Activated CD4-positive, alpha-beta T cell treated with anti-CD3 and anti-CD28 coated beads, Interleukin-2, amount 10 ng/mL, durations not matched to agents 7 days and 5 days (primary cell): ENCODE measurements at regions not wholly inside any gene's neighbourhood (a gene's known extent, or its start where the extent isn't known, plus 50 kb on each side); places are given as distances from the start of the nearest gene placed in this dataset.

Experiments
- CTCF ChIA-PET: fragments of 350-600 bp; sonication (Branson Sonifier 250); formaldehyde crosslinking; loops from one replicate; lab custom pipeline; 2021; ENCODE audit warnings: antibody characterized with exemption; lab: Charles Lee
- POLR2A ChIA-PET: fragments of 350-600 bp; sonication (Branson Sonifier 250); formaldehyde crosslinking; loops from one replicate; lab custom pipeline; 2021; ENCODE audit warnings: antibody characterized with exemption; lab: Charles Lee
- DNase-seq: peaks from one replicate; pipeline ENCODE4 v3.0.0-alpha.2; 2020
- H3K27ac Mint-ChIP-seq: one replicate; pipeline ENCODE4 v1.8.0; 2021; ENCODE audit warnings: mild to moderate bottlenecking, moderate library complexity, mixed read lengths
- H3K27me3 Mint-ChIP-seq: one replicate; pipeline ENCODE4 v1.8.0; 2021; ENCODE audit warnings: mixed read lengths
- H3K36me3 Mint-ChIP-seq: one replicate; pipeline ENCODE4 v1.8.0; 2021; ENCODE audit warnings: low read depth, mixed read lengths
- H3K4me1 Mint-ChIP-seq: one replicate; pipeline ENCODE4 v1.8.0; 2021; ENCODE audit warnings: mixed read lengths
- H3K4me3 Mint-ChIP-seq: one replicate; pipeline ENCODE4 v1.8.0; 2021; ENCODE audit warnings: mild to moderate bottlenecking, moderate library complexity, mixed read lengths
- H3K9me3 Mint-ChIP-seq: one replicate; pipeline ENCODE4 v1.8.0; 2021; ENCODE audit warnings: mixed read lengths

GRCh38 chr1:238226810-238227209 is 336.1 kb upstream of the ZP4 start:
- H3K4me3 Mint-ChIP-seq: no peak overlapping the region
- no peak overlapping the region for H3K27ac Mint-ChIP-seq
- H3K27me3 Mint-ChIP-seq: no peaks in the 10 kb centered on the region
- no peaks in the 10 kb centered on the region for H3K36me3 Mint-ChIP-seq
- H3K9me3 Mint-ChIP-seq: no peaks in the 10 kb centered on the region
- POLR2A ChIA-PET: no interaction called here
- no peak for DNase-seq
- CTCF ChIA-PET: interaction anchor here (0.7 kb wide), 1 partner anchor 37 kb away, joined by 3 read pairs; no protein-coding TSS in a partner anchor
- no peaks in the 10 kb centered on the region for H3K4me1 Mint-ChIP-seq

GRCh38 chr1:238223076-238223640 is 332.4 kb upstream of the ZP4 start:
- ChIA-PET POLR2A (no interaction called here), CTCF (no interaction called here)
- H3K27me3 Mint-ChIP-seq: no peaks in the 10 kb centered on the region
- DNase-seq: no peak
- no peak overlapping the region for H3K27ac Mint-ChIP-seq
- no peaks in the 10 kb centered on the region for H3K4me1 Mint-ChIP-seq
- no peaks in the 10 kb centered on the region for H3K9me3 Mint-ChIP-seq
- no peaks in the 10 kb centered on the region for H3K36me3 Mint-ChIP-seq
- H3K4me3 Mint-ChIP-seq: no peak overlapping the region

GRCh38 chr1:238221738-238222137 is 331.0 kb upstream of the ZP4 start:
- POLR2A ChIA-PET: no interaction called here
- no peaks in the 10 kb centered on the region for H3K27me3 Mint-ChIP-seq
- no peaks in the 10 kb centered on the region for H3K4me1 Mint-ChIP-seq
- no peak for DNase-seq
- H3K36me3 Mint-ChIP-seq: no peaks in the 10 kb centered on the region
- H3K27ac Mint-ChIP-seq: no peak overlapping the region
- no peak overlapping the region for H3K4me3 Mint-ChIP-seq
- CTCF ChIA-PET: no interaction called here
- H3K9me3 Mint-ChIP-seq: no peaks in the 10 kb centered on the region

- peaks cover 8% of the 10 kb centered on the region for H3K9me3 Mint-ChIP-seq
- H3K27me3 Mint-ChIP-seq: no peaks in the 10 kb centered on the region
- POLR2A ChIA-PET: no interaction called here
- no peak overlapping the region for H3K27ac Mint-ChIP-seq
- CTCF ChIA-PET: no interaction called here
- no peaks in the 10 kb centered on the region for H3K4me1 Mint-ChIP-seq
- no peak for DNase-seq
- no peaks in the 10 kb centered on the region for H3K36me3 Mint-ChIP-seq
- no peak overlapping the region for H3K4me3 Mint-ChIP-seq
Observed at GRCh38 chr1:238214449-238214848, 323.7 kb upstream of the ZP4 start.

DNA sequence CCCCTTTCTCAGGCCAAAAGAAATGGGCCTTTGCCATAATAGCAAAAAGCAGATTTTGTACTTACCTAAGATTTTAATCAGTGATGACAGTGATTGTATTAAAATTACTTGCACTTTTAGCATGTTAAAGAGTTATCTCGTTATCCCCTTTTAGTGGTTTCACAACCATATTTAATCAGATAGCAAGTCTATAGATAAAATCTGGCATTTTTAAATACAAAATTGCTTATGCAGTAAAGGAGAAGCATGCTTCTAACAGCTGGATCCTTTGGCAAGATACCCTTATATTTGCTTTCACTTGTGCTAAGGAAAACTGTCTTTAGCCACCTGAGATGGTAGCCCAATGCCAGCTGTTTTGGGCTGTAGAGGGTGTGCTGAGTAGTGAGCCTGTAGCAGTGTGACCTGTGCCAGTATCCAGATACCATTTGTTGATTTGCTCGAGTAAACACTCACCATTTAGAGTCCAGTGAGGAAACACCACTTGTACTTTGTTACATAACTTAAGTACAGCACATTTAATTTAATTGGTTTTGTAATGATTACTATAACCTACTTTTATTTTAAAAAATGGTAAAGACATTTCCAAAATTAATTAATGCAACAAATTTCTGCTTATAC is 314.4 kb upstream of the ZP4 start:
- H3K4me3 Mint-ChIP-seq: no peak overlapping the region
- no peaks in the 10 kb centered on the region for H3K4me1 Mint-ChIP-seq
- POLR2A ChIA-PET: no interaction called here
- no peaks in the 10 kb centered on the region for H3K36me3 Mint-ChIP-seq
- no peaks in the 10 kb centered on the region for H3K27me3 Mint-ChIP-seq
- peaks cover 4% of the 10 kb centered on the region for H3K9me3 Mint-ChIP-seq
- no peak overlapping the region for H3K27ac Mint-ChIP-seq
- no peak for DNase-seq
- CTCF ChIA-PET: no interaction called here

DNA sequence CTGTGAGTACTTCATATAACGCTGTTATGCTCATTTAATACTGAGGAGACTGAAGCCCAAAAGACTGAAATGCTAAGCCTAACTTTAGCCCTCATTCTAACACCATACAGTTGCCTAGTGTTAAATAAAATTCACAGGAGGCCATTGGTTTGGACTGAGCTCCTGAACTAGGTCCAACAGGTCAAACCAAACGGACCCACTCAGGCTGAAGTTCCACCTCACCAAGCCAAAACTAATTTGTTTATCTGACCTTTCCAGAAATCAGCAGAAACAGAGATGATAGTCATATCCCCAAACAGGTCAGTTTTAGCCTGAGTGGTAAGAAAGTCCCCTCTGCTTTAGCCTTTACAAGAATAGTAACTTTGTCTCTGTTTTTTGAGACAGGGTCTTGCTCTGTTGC is 311.3 kb upstream of the ZP4 start:
- Mint-ChIP-seq H3K27ac (no peak overlapping the region), H3K4me3 (no peak overlapping the region), H3K27me3 (no peaks in the 10 kb centered on the region), H3K4me1 (no peaks in the 10 kb centered on the region), H3K9me3 (peaks cover 1% of the 10 kb centered on the region), H3K36me3 (no peaks in the 10 kb centered on the region)
- CTCF ChIA-PET: no interaction called here
- no peak for DNase-seq
- POLR2A ChIA-PET: no interaction called here

DNA sequence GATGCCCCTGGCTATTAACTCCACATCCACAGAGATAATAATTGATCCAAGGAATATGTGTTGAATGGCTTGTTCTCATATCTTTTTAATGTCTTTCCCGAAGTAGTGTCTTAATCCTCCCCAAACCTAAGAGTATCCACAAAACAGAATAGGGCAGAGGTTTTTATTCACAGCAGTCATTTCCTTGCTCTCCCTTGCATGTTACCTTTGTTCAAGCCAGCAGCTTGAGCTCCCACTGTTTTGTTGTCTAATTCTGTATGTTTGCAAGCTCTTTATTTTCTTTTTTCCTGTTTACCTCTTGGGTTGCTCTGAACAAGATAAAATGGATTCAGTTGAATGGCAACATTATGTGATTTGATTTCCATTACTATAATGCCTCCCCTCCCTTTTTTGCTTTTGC is 308.6 kb upstream of the ZP4 start:
- Mint-ChIP-seq H3K27me3 (no peaks in the 10 kb centered on the region), H3K36me3 (no peaks in the 10 kb centered on the region), H3K4me3 (no peak overlapping the region), H3K4me1 (no peaks in the 10 kb centered on the region), H3K27ac (no peak overlapping the region), H3K9me3 (peaks cover 1% of the 10 kb centered on the region)
- CTCF ChIA-PET: no interaction called here
- POLR2A ChIA-PET: no interaction called here
- DNase-seq: no peak

- Mint-ChIP-seq H3K27me3 (no peaks in the 10 kb centered on the region), H3K27ac (no peak overlapping the region), H3K9me3 (peaks cover 1% of the 10 kb centered on the region), H3K36me3 (no peaks in the 10 kb centered on the region), H3K4me1 (no peaks in the 10 kb centered on the region), H3K4me3 (no peak overlapping the region)
- POLR2A ChIA-PET: no interaction called here
- CTCF ChIA-PET: no interaction called here
- DNase-seq: no peak
Observed at GRCh38 chr1:238196516-238196915, 305.8 kb upstream of the ZP4 start.

DNA sequence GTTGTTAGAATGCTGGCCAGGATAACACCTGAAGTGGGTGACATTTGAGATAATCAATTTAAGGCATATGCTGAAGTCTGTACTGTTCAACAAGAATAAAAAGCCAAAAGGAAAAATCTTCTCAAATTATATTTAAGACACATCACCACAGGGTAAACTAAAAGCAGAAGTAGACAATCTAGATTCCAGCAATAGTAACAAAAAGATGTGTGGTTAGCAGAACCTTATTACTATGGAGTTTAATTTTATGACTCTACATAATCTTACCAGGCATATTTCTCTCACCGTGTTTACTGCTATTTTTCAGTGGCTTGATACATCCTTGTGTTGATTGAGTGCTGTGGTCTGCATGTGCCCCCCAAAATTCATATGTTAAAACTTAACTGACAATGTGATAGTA is 300.4 kb upstream of the ZP4 start:
- CTCF ChIA-PET: no interaction called here

GRCh38 chr1:238187575-238187949 is 296.8 kb upstream of the ZP4 start:
- POLR2A ChIA-PET: no interaction called here
- H3K27me3 Mint-ChIP-seq: no peaks in the 10 kb centered on the region
- H3K4me1 Mint-ChIP-seq: no peaks in the 10 kb centered on the region
- DNase-seq: no peak
- no peak overlapping the region for H3K27ac Mint-ChIP-seq
- CTCF ChIA-PET: no interaction called here
- no peak overlapping the region for H3K4me3 Mint-ChIP-seq
- peaks cover 5% of the 10 kb centered on the region for H3K9me3 Mint-ChIP-seq
- no peaks in the 10 kb centered on the region for H3K36me3 Mint-ChIP-seq

More for the DNA sequence above, 300.4 kb upstream of the ZP4 start:
- Mint-ChIP-seq H3K4me3 (no peak overlapping the region), H3K27me3 (no peaks in the 10 kb centered on the region), H3K27ac (no peak overlapping the region), H3K9me3 (peaks cover 3% of the 10 kb centered on the region), H3K36me3 (no peaks in the 10 kb centered on the region), H3K4me1 (no peaks in the 10 kb centered on the region)
- POLR2A ChIA-PET: no interaction called here
- DNase-seq: no peak

- H3K4me1 Mint-ChIP-seq: no peaks in the 10 kb centered on the region
- ChIA-PET POLR2A (no interaction called here), CTCF (no interaction called here)
- no peak for DNase-seq
- no peaks in the 10 kb centered on the region for H3K27me3 Mint-ChIP-seq
- no peak overlapping the region for H3K4me3 Mint-ChIP-seq
- H3K9me3 Mint-ChIP-seq: peaks cover 5% of the 10 kb centered on the region
- no peaks in the 10 kb centered on the region for H3K36me3 Mint-ChIP-seq
- no peak overlapping the region for H3K27ac Mint-ChIP-seq
Observed at GRCh38 chr1:238186887-238187574, 296.3 kb upstream of the ZP4 start.

- no peaks in the 10 kb centered on the region for H3K27me3 Mint-ChIP-seq
- no peak for DNase-seq
- no peaks in the 10 kb centered on the region for H3K36me3 Mint-ChIP-seq
- H3K9me3 Mint-ChIP-seq: peaks cover 7% of the 10 kb centered on the region
- no peak overlapping the region for H3K27ac Mint-ChIP-seq
- no peaks in the 10 kb centered on the region for H3K4me1 Mint-ChIP-seq
- H3K4me3 Mint-ChIP-seq: no peak overlapping the region
- POLR2A ChIA-PET: no interaction called here
- CTCF ChIA-PET: no interaction called here
Observed at GRCh38 chr1:238177960-238178645, 287.4 kb upstream of the ZP4 start.

GRCh38 chr1:238177351-238177750 is 286.6 kb upstream of the ZP4 start:
- no peaks in the 10 kb centered on the region for H3K36me3 Mint-ChIP-seq
- H3K4me1 Mint-ChIP-seq: no peaks in the 10 kb centered on the region
- no peak overlapping the region for H3K27ac Mint-ChIP-seq
- H3K4me3 Mint-ChIP-seq: no peak overlapping the region
- ChIA-PET CTCF (no interaction called here), POLR2A (no interaction called here)
- no peaks in the 10 kb centered on the region for H3K27me3 Mint-ChIP-seq
- DNase-seq: no peak
- peaks cover 9% of the 10 kb centered on the region for H3K9me3 Mint-ChIP-seq
